HepG2 (cell line): ENCODE measurements at regions not wholly inside any gene's neighbourhood (a gene's known extent, or its start where the extent isn't known, plus 50 kb on each side); places are given as distances from the start of the nearest gene placed in this dataset.
"Not testable (repeated sequence)": the region's sequence is repeated elsewhere in the genome, so short reads cannot be mapped to it uniquely, and the experiment has no call there.

Source experiments
- DNMT1 ChIP-seq: sonication (generic); formaldehyde crosslinking; IDR thresholded peaks from 2 replicates; pipeline ENCODE4 v1.5.1; 2020; ENCODE audit warnings: mild to moderate bottlenecking, missing genetic modification reagents
- ELF4 ChIP-seq: sonication (generic); formaldehyde crosslinking; IDR thresholded peaks from 2 replicates; pipeline ENCODE4 v1.5.0; 2020; ENCODE audit warnings: missing genetic modification reagents, mild to moderate bottlenecking, moderate library complexity, borderline replicate concordance
- FOXK1 ChIP-seq: sonication (generic); formaldehyde crosslinking; IDR thresholded peaks from 2 replicates; pipeline ENCODE4 v1.4.0; 2020; ENCODE audit warnings: low read depth, missing genetic modification reagents, borderline replicate concordance
- GABPA ChIP-seq, 2 experiments: IDR thresholded peaks; 2 replicates each; pipeline ENCODE4 v1.6.1; 2011 to 2016; ENCODE audit warnings: low read depth in 2 of 2, low read length in 1 of 2, missing biosample characterization in 1 of 2, missing genetic modification characterization in 1 of 2
- HDAC6 ChIP-seq: fragments of 200-600 bp; sonication (generic); IDR thresholded peaks from 2 replicates; pipeline ENCODE4 v1.7.0; 2017; ENCODE audit warnings: mild to moderate bottlenecking, antibody characterized with exemption, low read length, low read depth
- KDM5B ChIP-seq: sonication (generic); formaldehyde crosslinking; IDR thresholded peaks from 2 replicates; pipeline ENCODE4 v1.4.0; 2020; ENCODE audit warnings: missing genetic modification reagents, mild to moderate bottlenecking, borderline replicate concordance
- KLF15 ChIP-seq: sonication (generic); formaldehyde crosslinking; IDR thresholded peaks from 2 replicates; pipeline ENCODE4 v1.8.1; 2023; ENCODE audit warnings: borderline replicate concordance, mild to moderate bottlenecking, inconsistent platforms, missing genetic modification reagents, mixed read lengths
- POLR2AphosphoS2 ChIP-seq: IDR thresholded peaks from 2 replicates; pipeline ENCODE4 v1.6.1; 2011; ENCODE audit warnings: low read depth, low read length, improper control_type of control experiment
- SRSF9 ChIP-seq: fragments of 200-400 bp; formaldehyde crosslinking; IDR thresholded peaks from 2 replicates; pipeline ENCODE4 v1.6.1; 2018; ENCODE audit warnings: borderline replicate concordance, mild to moderate bottlenecking, low read depth, low read length; ENCODE audit not compliant: insufficient read depth, poor library complexity, severe bottlenecking
- TRIM24 ChIP-seq: sonication (generic); formaldehyde crosslinking; IDR thresholded peaks from 2 replicates; pipeline ENCODE4 v1.8.0; 2022; ENCODE audit warnings: mild to moderate bottlenecking, missing genetic modification reagents
- ZFP36L2 ChIP-seq: sonication (generic); formaldehyde crosslinking; IDR thresholded peaks from 2 replicates; pipeline ENCODE4 v1.4.0; 2020; ENCODE audit warnings: missing genetic modification reagents
- ZNF274 ChIP-seq: sonication (generic); formaldehyde crosslinking; IDR thresholded peaks from 2 replicates; pipeline ENCODE4 v1.5.1; 2020; ENCODE audit warnings: mild to moderate bottlenecking, missing genetic modification reagents
- TF ChIP-seq, protein P1 (sequence below): sonication (generic); formaldehyde crosslinking; IDR thresholded peaks from 2 replicates; pipeline ENCODE4 v1.5.0; 2020; ENCODE audit warnings: mild to moderate bottlenecking, missing genetic modification reagents, moderate library complexity

DNA sequence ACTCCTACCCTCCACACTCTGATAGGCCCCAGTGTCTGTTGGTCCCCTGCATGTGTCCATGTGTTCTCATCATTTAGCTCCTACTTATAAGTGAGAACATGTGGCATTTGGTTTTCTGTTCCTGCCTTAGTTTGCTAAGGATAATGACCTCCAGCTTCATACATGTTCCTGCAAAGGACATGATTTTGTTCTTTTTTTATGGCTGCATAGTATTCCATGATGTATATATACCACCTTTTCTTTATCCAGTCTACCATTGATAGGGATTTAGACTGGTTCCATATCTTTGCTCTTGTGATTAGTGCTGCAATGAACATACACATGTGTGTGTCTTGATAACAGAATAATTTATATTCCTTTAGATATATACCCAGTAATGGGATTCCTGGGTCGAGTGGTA is 67.9 kb downstream of the MSX2 start:
- TF ChIP-seq POLR2AphosphoS2; ZFP36L2 (CRISPR knock-in tag); ZNF274; TRIM24 (CRISPR knock-in tag); HDAC6; DNMT1 (CRISPR knock-in tag); SRSF9; GABPA (IDR thresholded peaks at IDR 0.05; ENCODE audit: low read depth, low read length); GABPA (CRISPR knock-in tag; IDR thresholded peaks at IDR 0.05; ENCODE audit: low read depth); ELF4 (CRISPR knock-in tag); KDM5B; FOXK1 (CRISPR knock-in tag); KLF15 (CRISPR knock-in tag): not testable (repeated sequence)
- TF ChIP-seq, protein P1, sequence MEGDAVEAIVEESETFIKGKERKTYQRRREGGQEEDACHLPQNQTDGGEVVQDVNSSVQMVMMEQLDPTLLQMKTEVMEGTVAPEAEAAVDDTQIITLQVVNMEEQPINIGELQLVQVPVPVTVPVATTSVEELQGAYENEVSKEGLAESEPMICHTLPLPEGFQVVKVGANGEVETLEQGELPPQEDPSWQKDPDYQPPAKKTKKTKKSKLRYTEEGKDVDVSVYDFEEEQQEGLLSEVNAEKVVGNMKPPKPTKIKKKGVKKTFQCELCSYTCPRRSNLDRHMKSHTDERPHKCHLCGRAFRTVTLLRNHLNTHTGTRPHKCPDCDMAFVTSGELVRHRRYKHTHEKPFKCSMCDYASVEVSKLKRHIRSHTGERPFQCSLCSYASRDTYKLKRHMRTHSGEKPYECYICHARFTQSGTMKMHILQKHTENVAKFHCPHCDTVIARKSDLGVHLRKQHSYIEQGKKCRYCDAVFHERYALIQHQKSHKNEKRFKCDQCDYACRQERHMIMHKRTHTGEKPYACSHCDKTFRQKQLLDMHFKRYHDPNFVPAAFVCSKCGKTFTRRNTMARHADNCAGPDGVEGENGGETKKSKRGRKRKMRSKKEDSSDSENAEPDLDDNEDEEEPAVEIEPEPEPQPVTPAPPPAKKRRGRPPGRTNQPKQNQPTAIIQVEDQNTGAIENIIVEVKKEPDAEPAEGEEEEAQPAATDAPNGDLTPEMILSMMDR (CRISPR knock-in tag), result not testable (repeated sequence)
